Prostate gland (tissue), 2 donors: ENCODE measurements at regions not wholly inside any gene's neighbourhood (a gene's known extent, or its start where the extent isn't known, plus 50 kb on each side); places are given as distances from the start of the nearest gene placed in this dataset.
A peak's percentile ranks its signal among the peaks of the same experiment; 100 is the strongest.

Experiments
- DNase-seq: peaks from one replicate; pipeline ENCODE4 v3.0.0-alpha.2; 2019; ENCODE audit warnings: low spot score
- H3K27ac ChIP-seq, 2 donors: fragments of 200-600 bp; sonication (generic); 2 replicates each; pipeline ENCODE4 v1.5.1; 2017 to 2019
- H3K27me3 ChIP-seq: fragments of 200-600 bp; sonication (generic); replicated peaks from 2 replicates; pipeline ENCODE4 v1.5.1; 2019; ENCODE audit not compliant: insufficient read depth
- H3K36me3 ChIP-seq, 2 donors: fragments of 200-600 bp; sonication (generic); 1 replicate in 1 of 2; 2 replicates in 1 of 2; pipeline versions ENCODE4 v1.5.1 to v1.8.1; 2017 to 2019
- H3K4me1 ChIP-seq: fragments of 200-600 bp; sonication (generic); replicated peaks from 2 replicates; pipeline ENCODE4 v1.5.1; 2019
- H3K4me3 ChIP-seq, 2 donors: fragments of 200-600 bp; sonication (generic); 2 replicates each; pipeline ENCODE4 v1.5.1; 2017 to 2019
- H3K9me3 ChIP-seq: fragments of 200-600 bp; sonication (generic); 2 replicates; pipeline ENCODE4 v1.5.1; 2017
- CTCF ChIP-seq, 4 experiments: fragments of 200-600 bp in 2 of 4; fragments of 450-650 bp in 2 of 4; sonication (generic) in 2 of 4; IDR thresholded peaks; 1 replicate in 3 of 4; 2 replicates in 1 of 4; pipeline ENCODE4 v1.5.1; 2016 to 2019; ENCODE audit warnings: antibody characterized with exemption in 4 of 4, mild to moderate bottlenecking in 2 of 4, moderate library complexity in 2 of 4
- POLR2A ChIP-seq: fragments of 450-650 bp; IDR thresholded peaks from one replicate; pipeline ENCODE4 v1.6.1; 2016; ENCODE audit warnings: antibody characterized with exemption, mild to moderate bottlenecking
- POLR2AphosphoS5 ChIP-seq: sonication (generic); formaldehyde crosslinking; IDR thresholded peaks from one replicate; pipeline ENCODE4 v1.6.1; 2017; ENCODE audit warnings: antibody characterized with exemption
- WGBS: methylation state at CpG from one replicate; pipeline ENCODE4 v1.1.5; 2018; 5-methylcytosine and 5-hydroxymethylcytosine counted together
- intact Hi-C: fragments of 100-400 bp; cut with DNase I; formaldehyde crosslinking; loops from one replicate; pipeline ENCODE4 v1.14.2; 2022

DNA sequence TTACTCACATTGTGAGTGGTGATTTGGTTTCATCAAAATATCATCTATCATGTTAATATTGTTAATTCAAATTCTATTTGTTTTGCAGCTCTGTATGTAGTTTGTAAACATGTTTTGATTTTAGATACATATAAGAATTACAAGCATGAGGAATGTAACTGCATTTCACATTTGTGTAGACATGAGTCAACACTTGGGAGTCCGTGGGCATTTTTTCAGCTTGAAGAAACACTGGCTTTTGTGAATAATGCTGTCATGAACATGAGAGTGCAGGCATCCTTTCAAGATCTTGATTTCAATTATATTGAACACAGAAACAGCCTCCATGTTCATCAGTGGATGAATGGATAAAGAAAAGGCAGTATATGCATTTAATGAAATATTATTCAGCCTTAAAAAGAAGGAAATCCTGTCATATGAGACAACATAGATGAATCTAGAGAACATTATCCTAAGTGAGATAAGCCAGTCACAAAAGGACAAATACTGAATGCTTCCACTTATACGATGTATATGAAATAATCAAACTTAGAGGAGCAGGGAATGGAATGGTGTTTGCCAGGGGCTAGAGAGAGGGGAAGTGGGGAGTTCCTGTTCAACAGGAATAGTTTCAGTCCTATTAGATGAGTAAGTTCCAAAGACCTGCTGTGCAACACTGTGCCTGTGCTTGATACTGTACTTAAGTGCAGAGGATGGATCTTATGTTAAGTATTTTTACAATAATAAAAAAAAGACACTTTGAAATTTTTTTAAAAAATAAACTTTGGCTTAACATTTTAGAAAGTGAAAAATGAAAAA is 194.9 kb downstream of the LRATD1 start:
- no peak for TF ChIP-seq POLR2A
- Histone ChIP-seq H3K27me3 (no peaks in the 10 kb centered on the region), H3K36me3 (no peaks in the 10 kb centered on the region), H3K4me1 (no peaks in the 10 kb centered on the region), H3K9me3 (no peaks in the 10 kb centered on the region), H3K27ac (no peak overlapping the region), H3K4me3 (no peak overlapping the region)
- no peak for DNase-seq
- intact Hi-C loops, result no loop called here
- WGBS, result 53% methylated on average over 2 of the region's 2 CpGs

- no peak for TF ChIP-seq POLR2AphosphoS5
- no peak for TF ChIP-seq POLR2A
- TF ChIP-seq CTCF (IDR thresholded peaks at IDR 0.05), result no peak
- no peaks in the 10 kb centered on the region for H3K27me3 ChIP-seq
- 45% methylated on average over 1 of the region's 1 CpG for WGBS
- H3K4me1 ChIP-seq, result no peaks in the 10 kb centered on the region
- H3K36me3 ChIP-seq, result no peaks in the 10 kb centered on the region
- no peak for DNase-seq
- H3K4me3 ChIP-seq, result no peak overlapping the region
- H3K27ac ChIP-seq, result no peak overlapping the region
- intact Hi-C loops, result no loop called here
- no peaks in the 10 kb centered on the region for H3K9me3 ChIP-seq
Measured at GRCh38 chr2:14828223-14828622, 195.7 kb downstream of the LRATD1 start.

DNA sequence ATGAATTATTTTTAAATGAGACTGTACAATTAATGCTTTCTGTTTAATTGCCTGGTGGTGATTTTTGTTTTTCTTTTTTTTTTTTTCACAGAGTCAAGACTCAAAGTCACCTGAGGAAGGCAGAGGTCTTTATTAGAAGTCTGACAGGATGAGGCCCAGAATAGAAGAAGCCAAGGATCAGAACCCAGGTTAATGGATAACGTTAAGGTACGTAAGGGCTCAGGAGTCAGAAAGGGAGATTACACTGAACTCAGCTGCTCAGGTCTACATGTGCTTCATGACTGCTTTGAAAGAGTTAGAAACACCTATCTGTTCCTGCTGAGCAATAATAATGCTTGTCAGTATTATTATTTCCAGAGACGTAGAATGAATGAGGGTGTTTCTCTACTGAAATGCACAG is 196.5 kb downstream of the LRATD1 start:
- Histone ChIP-seq H3K36me3 (no peaks in the 10 kb centered on the region), H3K9me3 (no peaks in the 10 kb centered on the region), H3K27me3 (no peaks in the 10 kb centered on the region), H3K4me3 (no peak overlapping the region), H3K4me1 (no peaks in the 10 kb centered on the region), H3K27ac (no peak overlapping the region)
- TF ChIP-seq CTCF (IDR thresholded peaks at IDR 0.05) (no peak), POLR2A (no peak)
- DNase-seq, result no peak
- WGBS, result 93% methylated on average over 3 of the region's 3 CpGs
- intact Hi-C loops, result no loop called here

- H3K36me3 ChIP-seq, result no peaks in the 10 kb centered on the region
- TF ChIP-seq CTCF (IDR thresholded peaks at IDR 0.05) (peak in 1 of 4 experiments; percentile 48), POLR2AphosphoS5 (no peak), POLR2A (no peak)
- no peaks in the 10 kb centered on the region for H3K4me1 ChIP-seq
- no peak overlapping the region for H3K4me3 ChIP-seq
- no peak for DNase-seq
- H3K9me3 ChIP-seq, result no peaks in the 10 kb centered on the region
- H3K27me3 ChIP-seq, result no peaks in the 10 kb centered on the region
- no peak overlapping the region for H3K27ac ChIP-seq
- intact Hi-C loops, result no loop called here
- 85% methylated on average over 3 of the region's 3 CpGs for WGBS
Measured at GRCh38 chr2:14831458-14831857, 198.9 kb downstream of the LRATD1 start.

GRCh38 chr2:14843507-14844204 is 211.1 kb downstream of the LRATD1 start:
- WGBS, result 87% methylated on average over 5 of the region's 5 CpGs
- H3K27ac ChIP-seq, result no peak overlapping the region
- no peak for DNase-seq
- no peaks in the 10 kb centered on the region for H3K4me1 ChIP-seq
- no peaks in the 10 kb centered on the region for H3K27me3 ChIP-seq
- H3K4me3 ChIP-seq, result no peak overlapping the region
- no peak for TF ChIP-seq POLR2AphosphoS5
- H3K9me3 ChIP-seq, result no peaks in the 10 kb centered on the region
- intact Hi-C loops, result no loop called here
- H3K36me3 ChIP-seq, result no peaks in the 10 kb centered on the region

DNA sequence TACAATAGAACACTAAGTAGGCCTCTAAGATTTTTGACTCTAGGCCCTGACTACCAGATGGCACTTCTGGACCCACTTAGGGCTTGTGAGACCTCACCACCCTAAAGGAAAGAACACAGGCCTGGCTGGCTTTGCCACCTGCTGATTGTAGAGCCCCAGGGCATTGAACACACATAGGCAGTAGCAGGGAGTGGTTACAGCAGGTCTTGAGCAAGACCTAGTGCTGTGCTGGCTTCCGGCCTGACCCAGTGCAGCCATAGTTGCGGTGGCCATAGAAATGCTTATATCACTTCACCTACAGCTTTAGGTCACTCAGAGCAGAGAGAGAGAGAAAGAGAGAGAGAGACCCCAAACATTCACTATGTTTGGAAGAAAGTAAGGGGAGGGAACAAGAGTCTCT is 223.2 kb downstream of the LRATD1 start:
- Histone ChIP-seq H3K36me3 (no peaks in the 10 kb centered on the region), H3K4me1 (no peaks in the 10 kb centered on the region), H3K27me3 (no peaks in the 10 kb centered on the region), H3K9me3 (no peaks in the 10 kb centered on the region), H3K27ac (no peak overlapping the region), H3K4me3 (no peak overlapping the region)
- no peak for DNase-seq
- intact Hi-C loops, result no loop called here
- WGBS, result 96% methylated on average over 2 of the region's 2 CpGs
- TF ChIP-seq POLR2A (no peak), CTCF (IDR thresholded peaks at IDR 0.05) (no peak), POLR2AphosphoS5 (no peak)
